Glutamatergic neuron (in vitro differentiated cells): ENCODE measurements at regions not wholly inside any gene's neighbourhood (a gene's known extent, or its start where the extent isn't known, plus 50 kb on each side); places are given as distances from the start of the nearest gene placed in this dataset.

Source experiments
- DNase-seq: peaks from one replicate; pipeline ENCODE4 v3.0.0; 2022
- H3K27ac Mint-ChIP-seq: one replicate; pipeline ENCODE4 v1.8.0; 2020; ENCODE audit warnings: mild to moderate bottlenecking, mixed read lengths, inconsistent platforms; ENCODE audit not compliant: unreplicated experiment
- H3K27me3 Mint-ChIP-seq: one replicate; pipeline ENCODE4 v1.8.0; 2020; ENCODE audit warnings: mild to moderate bottlenecking, moderate library complexity, mixed read lengths, inconsistent platforms; ENCODE audit not compliant: unreplicated experiment
- H3K36me3 Mint-ChIP-seq: one replicate; pipeline ENCODE4 v1.8.0; 2020; ENCODE audit warnings: mild to moderate bottlenecking, mixed read lengths, inconsistent platforms; ENCODE audit not compliant: unreplicated experiment
- H3K4me1 Mint-ChIP-seq: one replicate; pipeline ENCODE4 v1.8.0; 2020; ENCODE audit warnings: mild to moderate bottlenecking, low read depth, mixed read lengths, inconsistent platforms; ENCODE audit not compliant: unreplicated experiment
- H3K4me3 Mint-ChIP-seq: one replicate; pipeline ENCODE4 v1.8.0; 2020; ENCODE audit warnings: mild to moderate bottlenecking, mixed read lengths, inconsistent platforms; ENCODE audit not compliant: unreplicated experiment
- H3K9me3 Mint-ChIP-seq: one replicate; pipeline ENCODE4 v1.8.0; 2020; ENCODE audit warnings: mild to moderate bottlenecking, moderate library complexity, mixed read lengths, inconsistent platforms; ENCODE audit not compliant: unreplicated experiment
- TF ChIP-seq, protein P1 (sequence below): fragments of 200-600 bp; sonication (generic); IDR thresholded peaks from one replicate; pipeline ENCODE4 v1.5.0; 2021; ENCODE audit not compliant: partially characterized antibody, unreplicated experiment

DNA sequence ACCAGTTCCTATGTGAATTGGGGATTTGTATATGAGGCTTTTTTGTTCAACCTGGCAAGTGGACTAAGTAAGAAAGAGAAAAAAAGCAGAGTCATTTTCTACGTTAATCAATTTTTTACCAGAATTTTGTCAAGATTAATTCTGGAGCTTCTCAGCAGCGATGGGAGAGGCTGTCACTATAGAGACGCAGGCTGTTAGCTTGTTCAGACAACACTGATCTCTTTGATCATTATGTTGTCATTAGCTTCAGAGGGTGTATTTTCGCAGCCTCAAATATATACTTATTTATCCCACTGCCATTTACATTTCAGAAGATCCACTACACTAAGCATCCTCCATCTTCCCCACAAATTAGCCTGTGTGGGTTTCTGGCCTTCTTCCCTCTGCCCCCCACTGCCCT is 196.7 kb upstream of the PFKP start:
- Mint-ChIP-seq H3K27me3 (no peaks in the 10 kb centered on the region), H3K4me1 (no peaks in the 10 kb centered on the region), H3K9me3 (peaks cover 2% of the 10 kb centered on the region), H3K4me3 (no peak overlapping the region), H3K36me3 (peaks cover 6% of the 10 kb centered on the region), H3K27ac (no peak overlapping the region)
- DNase-seq = no peak
- TF ChIP-seq, protein P1, sequence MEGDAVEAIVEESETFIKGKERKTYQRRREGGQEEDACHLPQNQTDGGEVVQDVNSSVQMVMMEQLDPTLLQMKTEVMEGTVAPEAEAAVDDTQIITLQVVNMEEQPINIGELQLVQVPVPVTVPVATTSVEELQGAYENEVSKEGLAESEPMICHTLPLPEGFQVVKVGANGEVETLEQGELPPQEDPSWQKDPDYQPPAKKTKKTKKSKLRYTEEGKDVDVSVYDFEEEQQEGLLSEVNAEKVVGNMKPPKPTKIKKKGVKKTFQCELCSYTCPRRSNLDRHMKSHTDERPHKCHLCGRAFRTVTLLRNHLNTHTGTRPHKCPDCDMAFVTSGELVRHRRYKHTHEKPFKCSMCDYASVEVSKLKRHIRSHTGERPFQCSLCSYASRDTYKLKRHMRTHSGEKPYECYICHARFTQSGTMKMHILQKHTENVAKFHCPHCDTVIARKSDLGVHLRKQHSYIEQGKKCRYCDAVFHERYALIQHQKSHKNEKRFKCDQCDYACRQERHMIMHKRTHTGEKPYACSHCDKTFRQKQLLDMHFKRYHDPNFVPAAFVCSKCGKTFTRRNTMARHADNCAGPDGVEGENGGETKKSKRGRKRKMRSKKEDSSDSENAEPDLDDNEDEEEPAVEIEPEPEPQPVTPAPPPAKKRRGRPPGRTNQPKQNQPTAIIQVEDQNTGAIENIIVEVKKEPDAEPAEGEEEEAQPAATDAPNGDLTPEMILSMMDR = no peak

- H3K4me3 Mint-ChIP-seq = no peak overlapping the region
- no peak for DNase-seq
- H3K27ac Mint-ChIP-seq = no peak overlapping the region
- no peaks in the 10 kb centered on the region for H3K27me3 Mint-ChIP-seq
- H3K9me3 Mint-ChIP-seq = peaks cover 2% of the 10 kb centered on the region
- peaks cover 6% of the 10 kb centered on the region for H3K36me3 Mint-ChIP-seq
- H3K4me1 Mint-ChIP-seq = no peaks in the 10 kb centered on the region
- TF ChIP-seq, protein P1 = no peak
These were observed 199.5 kb upstream of the PFKP start for GRCh38 chr10:2867788-2868299.

GRCh38 chr10:2866569-2866968 is 200.8 kb upstream of the PFKP start:
- Mint-ChIP-seq H3K36me3 (peaks cover 6% of the 10 kb centered on the region), H3K27me3 (no peaks in the 10 kb centered on the region), H3K9me3 (peaks cover 2% of the 10 kb centered on the region), H3K4me3 (no peak overlapping the region), H3K27ac (no peak overlapping the region), H3K4me1 (no peaks in the 10 kb centered on the region)
- TF ChIP-seq, protein P1 = no peak
- no peak for DNase-seq

- Mint-ChIP-seq H3K36me3 (no peaks in the 10 kb centered on the region), H3K4me3 (no peak overlapping the region), H3K9me3 (no peaks in the 10 kb centered on the region), H3K27me3 (no peaks in the 10 kb centered on the region), H3K4me1 (no peaks in the 10 kb centered on the region), H3K27ac (no peak overlapping the region)
- TF ChIP-seq, protein P1 = no peak
- no peak for DNase-seq
These were observed 205.6 kb upstream of the PFKP start for GRCh38 chr10:2861632-2862210.

GRCh38 chr10:2858452-2858851 is 208.9 kb upstream of the PFKP start:
- Mint-ChIP-seq H3K27ac (no peak overlapping the region), H3K9me3 (no peaks in the 10 kb centered on the region), H3K4me3 (no peak overlapping the region), H3K4me1 (no peaks in the 10 kb centered on the region), H3K27me3 (no peaks in the 10 kb centered on the region), H3K36me3 (no peaks in the 10 kb centered on the region)
- no peak for DNase-seq
- TF ChIP-seq, protein P1 = no peak
